K562 (cell line): ENCODE measurements at regions not wholly inside any gene's neighbourhood (a gene's known extent, or its start where the extent isn't known, plus 50 kb on each side); places are given as distances from the start of the nearest gene placed in this dataset.

Experiments
- ATAC-seq: fragments of 200-7000 bp; cut with Tn5 transposase; 3 replicates; pipeline ENCODE4 v1.9.1; 2020; ENCODE audit warnings: moderate library complexity
- BruUV-seq: library from RNA; stranded (reverse); fragments of 400-500 nt; replicated peaks from 2 replicates; lab custom pipeline; 2021; lab: Mats Ljungman, UMichigan
- CTCF ChIA-PET: fragments of 300-600 bp; formaldehyde crosslinking; extraction: SDS; loops from one replicate; lab custom pipeline; 2021; ENCODE audit warnings: low intra/inter-chr PET ratio; lab: Yijun Ruan, JAX
- POLR2A ChIA-PET: fragments of 300-600, 350-650 bp; sonication (Branson Sonifier 250); formaldehyde crosslinking; extraction: SDS; loops from one replicate; lab custom pipeline; 2021; ENCODE audit warnings: antibody characterized with exemption, inconsistent platforms; lab: Yijun Ruan, JAX
- DNase-seq, 4 experiments: peaks; one replicate each; pipeline versions ENCODE4 v3.0.0 to v3.0.0-alpha.2; 2011 to 2018; ENCODE audit warnings: low spot score in 3 of 4, mixed read lengths in 3 of 4; ENCODE audit errors: extremely low read depth in 1 of 4
- FAIRE-seq: peaks from 2 replicates; lab custom pipeline; 2011; peaks lifted over from hg19 to GRCh38; lab: Jason Lieb, UNC
- H2AFZ ChIP-seq: 2 replicates; pipeline ENCODE4 v1.6.0; 2011; ENCODE audit warnings: low read depth, low read length, control low read depth, inconsistent platforms
- H3K27ac ChIP-seq: fragments of 200-600 bp; 3 replicates; pipeline ENCODE4 v1.8.0; 2011; ENCODE audit warnings: low read depth, mild to moderate bottlenecking, control low read depth, inconsistent platforms, low read length, moderate library complexity, mixed read lengths; ENCODE audit errors: extremely low read depth
- H3K27me3 ChIP-seq, 2 experiments: fragments of 300-600 bp in 1 of 2; 2 replicates in 1 of 2; 3 replicates in 1 of 2; pipeline versions ENCODE4 v1.6.0 to v1.8.0; 2011; ENCODE audit warnings: inconsistent platforms in 2 of 2, low read length in 2 of 2, mild to moderate bottlenecking in 1 of 2, mixed read lengths in 1 of 2, moderate library complexity in 1 of 2; ENCODE audit not compliant: control insufficient read depth in 2 of 2, insufficient read depth in 2 of 2
- H3K36me3 ChIP-seq: fragments of 300-600 bp; 3 replicates; pipeline ENCODE4 v1.8.0; 2011; ENCODE audit warnings: mild to moderate bottlenecking, low read length, inconsistent platforms; ENCODE audit not compliant: control insufficient read depth, insufficient read depth
- H3K4me1 ChIP-seq, 2 experiments: fragments of 200-600 bp in 1 of 2; replicated peaks in 1 of 2; 2 replicates in 1 of 2; 3 replicates in 1 of 2; pipeline versions ENCODE4 v1.5.1 to v1.8.0; 2011; ENCODE audit warnings: inconsistent platforms in 2 of 2, low read length in 2 of 2, mild to moderate bottlenecking in 1 of 2, mixed read lengths in 1 of 2, moderate library complexity in 1 of 2; ENCODE audit not compliant: control insufficient read depth in 2 of 2, insufficient read depth in 2 of 2
- H3K4me2 ChIP-seq: 2 replicates; pipeline ENCODE4 v1.6.1; 2011; ENCODE audit warnings: low read length, control low read depth, inconsistent platforms, mixed read lengths; ENCODE audit not compliant: insufficient read depth
- H3K4me3 ChIP-seq: fragments of 200-600 bp; sonication (generic), shearing (Covaris generic); 2 replicates; pipeline ENCODE4 v1.5.1; 2016; ENCODE audit warnings: control low read depth, inconsistent platforms
- H3K79me2 ChIP-seq: fragments of 200-600 bp; 3 replicates; pipeline ENCODE4 v1.8.0; 2011; ENCODE audit warnings: low read length, inconsistent platforms; ENCODE audit not compliant: control insufficient read depth, insufficient read depth
- H3K9ac ChIP-seq, 2 experiments: 2 replicates each; pipeline versions ENCODE4 v1.6.0 to v1.6.1; 2011; ENCODE audit warnings: low read depth in 2 of 2, low read length in 2 of 2, control low read depth in 1 of 2, inconsistent platforms in 1 of 2, mild to moderate bottlenecking in 1 of 2, mixed read lengths in 1 of 2; ENCODE audit not compliant: insufficient read depth in 1 of 2
- H3K9me1 ChIP-seq: one replicate; pipeline ENCODE4 v1.6.0; 2011; ENCODE audit warnings: inconsistent platforms, mild to moderate bottlenecking, low read length, moderate library complexity; ENCODE audit not compliant: control insufficient read depth, insufficient read depth
- H3K9me3 ChIP-seq: replicated peaks from 2 replicates; pipeline ENCODE4 v1.5.1; 2011; ENCODE audit warnings: low read depth, low read length, inconsistent platforms; ENCODE audit not compliant: control insufficient read depth, insufficient read depth
- H4K20me1 ChIP-seq: replicated peaks from 2 replicates; pipeline ENCODE4 v1.6.1; 2011; ENCODE audit warnings: low read length, inconsistent platforms, mixed read lengths; ENCODE audit not compliant: control insufficient read depth, insufficient read depth
- EP400 ChIP-seq: fragments of 450-650 bp; IDR thresholded peaks from 2 replicates; pipeline ENCODE4 v1.6.1; 2017; ENCODE audit warnings: antibody characterized with exemption, mild to moderate bottlenecking, moderate library complexity
- HMGXB4 ChIP-seq: sonication (generic); formaldehyde crosslinking; IDR thresholded peaks from 2 replicates; pipeline ENCODE4 v1.8.1; 2023; ENCODE audit warnings: mild to moderate bottlenecking, missing genetic modification reagents
- SETDB1 ChIP-seq: IDR thresholded peaks from one replicate; pipeline ENCODE4 v1.6.1; 2012; ENCODE audit warnings: low read length, control low read depth, inconsistent platforms
- SMARCB1 ChIP-seq: IDR thresholded peaks from 2 replicates; pipeline ENCODE4 v1.6.1; 2011; ENCODE audit warnings: improper control_type of control experiment, low read depth; ENCODE audit not compliant: insufficient read length
- SP2 ChIP-seq: IDR thresholded peaks from 2 replicates; pipeline ENCODE4 v1.6.1; 2011; ENCODE audit warnings: mild to moderate bottlenecking, low read depth, low read length, moderate library complexity; ENCODE audit not compliant: poor library complexity, severe bottlenecking; ENCODE audit errors: extremely low read depth
- U2AF2 ChIP-seq: fragments of 200-400 bp; formaldehyde crosslinking; optimal IDR thresholded peaks from 2 replicates; pipeline ENCODE3; 2017; ENCODE audit warnings: low read depth, mild to moderate bottlenecking, low read length
- ZBTB7A ChIP-seq: IDR thresholded peaks from 2 replicates; pipeline ENCODE4 v1.6.1; 2011; ENCODE audit warnings: low read depth, mild to moderate bottlenecking, low read length, moderate library complexity, borderline replicate concordance; ENCODE audit not compliant: control insufficient read depth
- ZNF143 ChIP-seq: sonication (generic); formaldehyde crosslinking; IDR thresholded peaks from 2 replicates; pipeline ENCODE4 v1.9.0; 2022; ENCODE audit warnings: mild to moderate bottlenecking, missing genetic modification reagents
- ZNF347 ChIP-seq: fragments of 450-650 bp; formaldehyde crosslinking; IDR thresholded peaks from 2 replicates; pipeline ENCODE4 v1.4.0; 2020; ENCODE audit warnings: low read depth, mild to moderate bottlenecking, moderate library complexity
- ZNF384 ChIP-seq: IDR thresholded peaks from 2 replicates; pipeline ENCODE4 v1.6.1; 2012; ENCODE audit warnings: low read depth, low read length, improper control_type of control experiment
- WGBS: fragments of 100-300 bp; shearing (Covaris generic); methylation state at CpG from one replicate; pipeline ENCODE4 v1.1.6; 2016; ENCODE audit warnings: low coverage, mixed read lengths; ENCODE audit not compliant: insufficient coverage; ENCODE audit errors: missing lambda C conversion rate; 5-methylcytosine and 5-hydroxymethylcytosine counted together
- in situ Hi-C: fragments of 300-500 bp; cut with MboI; formaldehyde crosslinking; loops from 4 replicates; pipeline ENCODE4 v1.15.0; 2018; ENCODE audit warnings: inconsistent platforms, mixed read lengths
- intact Hi-C: fragments of 100-400 bp; cut with micrococcal nuclease; formaldehyde crosslinking; loops from 2 replicates; pipeline ENCODE4 v1.14.2; 2022
- TF ChIP-seq, protein P1 (sequence below): sonication (generic); formaldehyde crosslinking; IDR thresholded peaks from 2 replicates; pipeline ENCODE4 v1.8.1; 2023; ENCODE audit warnings: mild to moderate bottlenecking, missing genetic modification reagents, moderate library complexity

DNA sequence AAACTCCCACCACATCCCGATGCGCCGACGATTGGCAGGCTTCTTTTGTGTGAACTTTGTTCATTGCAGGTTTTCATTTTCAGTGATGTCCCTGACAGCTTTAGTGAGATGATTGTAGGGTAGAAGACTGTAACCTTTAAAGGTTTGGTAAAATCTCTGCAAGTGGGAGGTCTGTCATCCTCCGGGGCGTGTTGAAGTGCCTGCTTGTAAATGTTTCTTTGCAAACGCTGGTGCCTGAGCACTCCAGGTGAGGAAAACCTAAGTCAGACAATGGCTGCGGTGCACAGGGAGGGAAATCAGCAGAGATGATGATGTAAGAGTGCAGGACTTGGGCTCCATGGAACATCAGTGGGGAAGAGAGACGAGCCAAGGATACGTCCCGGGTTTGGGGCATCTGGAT, 228.1 kb downstream of the DRD1 start:
- no peak for ATAC-seq
- Histone ChIP-seq H3K4me1 (no peaks in the 10 kb centered on the region), H3K4me2 (no peak overlapping the region), H3K9me3 (no peaks in the 10 kb centered on the region), H3K27me3 (peaks cover 2 to 32% of the 10 kb centered on the region in 2 experiments; a peak in 4 of 5 replicates), H3K9me1 (no peaks in the 10 kb centered on the region), H3K36me3 (no peaks in the 10 kb centered on the region), H3K9ac (no peak overlapping the region), H2AFZ (no peak overlapping the region), H4K20me1 (no peaks in the 10 kb centered on the region), H3K27ac (no peak overlapping the region), H3K79me2 (no peaks in the 10 kb centered on the region), H3K4me3 (no peak overlapping the region)
- CTCF ChIA-PET, result no interaction called here
- no peak for FAIRE-seq
- POLR2A ChIA-PET, result no interaction called here
- no peak for DNase-seq
- under 1% methylated on average over 11 of the region's 11 CpGs for WGBS
- in situ Hi-C loops (no loop called here), intact Hi-C loops (no loop called here)
- no peak for TF ChIP-seq SMARCB1
- no peak for TF ChIP-seq EP400
- TF ChIP-seq U2AF2, result no peak
- TF ChIP-seq, protein P1, sequence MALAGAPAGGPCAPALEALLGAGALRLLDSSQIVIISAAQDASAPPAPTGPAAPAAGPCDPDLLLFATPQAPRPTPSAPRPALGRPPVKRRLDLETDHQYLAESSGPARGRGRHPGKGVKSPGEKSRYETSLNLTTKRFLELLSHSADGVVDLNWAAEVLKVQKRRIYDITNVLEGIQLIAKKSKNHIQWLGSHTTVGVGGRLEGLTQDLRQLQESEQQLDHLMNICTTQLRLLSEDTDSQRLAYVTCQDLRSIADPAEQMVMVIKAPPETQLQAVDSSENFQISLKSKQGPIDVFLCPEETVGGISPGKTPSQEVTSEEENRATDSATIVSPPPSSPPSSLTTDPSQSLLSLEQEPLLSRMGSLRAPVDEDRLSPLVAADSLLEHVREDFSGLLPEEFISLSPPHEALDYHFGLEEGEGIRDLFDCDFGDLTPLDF, result no peak
- TF ChIP-seq ZNF143 (CRISPR knock-in tag), result no peak
- no peak for TF ChIP-seq HMGXB4 (CRISPR knock-in tag)
- TF ChIP-seq ZNF347 (CRISPR knock-in tag), result no peak
- TF ChIP-seq SP2, result no peak
- TF ChIP-seq SETDB1, result no peak
- no peak for TF ChIP-seq ZNF384
- TF ChIP-seq ZBTB7A, result no peak
- no TSS peak for BruUV-seq
